ENCODE measurements at regions not wholly inside any gene's neighbourhood (a gene's known extent, or its start where the extent isn't known, plus 50 kb on each side); places are given as distances from the start of the nearest gene placed in this dataset.
"Not testable (repeated sequence)": the region's sequence is repeated elsewhere in the genome, so short reads cannot be mapped to it uniquely, and the experiment has no call there.

GRCh38 chr9:40909821-40910220, 218.7 kb downstream of the FOXD4L6 start:
- no peak for DNase-seq (ENCODE audit: low read depth in 1 of 2, low spot score in 1 of 2)

- DNase-seq (ENCODE audit: low read depth in 1 of 2, low spot score in 1 of 2): not testable (repeated sequence)
Measured at GRCh38 chr9:40909111-40909510, 219.4 kb downstream of the FOXD4L6 start.

- no peak for DNase-seq (ENCODE audit: low read depth in 1 of 2, low spot score in 1 of 2)
Measured at GRCh38 chr9:40907657-40908624, 220.5 kb downstream of the FOXD4L6 start.

- not testable (repeated sequence) for DNase-seq (ENCODE audit: low read depth in 1 of 2, low spot score in 1 of 2)
Measured at GRCh38 chr9:40906879-40907278, 221.6 kb downstream of the FOXD4L6 start.

- not testable (repeated sequence) for DNase-seq (ENCODE audit: low read depth in 1 of 2, low spot score in 1 of 2)
Measured at GRCh38 chr9:40892315-40892714, 236.2 kb downstream of the FOXD4L6 start.

- DNase-seq (ENCODE audit: low read depth in 1 of 2, low spot score in 1 of 2): not testable (repeated sequence)
Measured at GRCh38 chr9:40885858-40886257, 242.6 kb downstream of the FOXD4L6 start.

GRCh38 chr9:40884902-40885490, 243.5 kb downstream of the FOXD4L6 start:
- not testable (repeated sequence) for DNase-seq (ENCODE audit: low read depth in 1 of 2, low spot score in 1 of 2)

- no peak for DNase-seq (ENCODE audit: low read depth in 1 of 2, low spot score in 1 of 2)
Measured at GRCh38 chr9:40884072-40884901, 244.2 kb downstream of the FOXD4L6 start.

GRCh38 chr9:40883423-40884071, 244.9 kb downstream of the FOXD4L6 start:
- not testable (repeated sequence) for DNase-seq (ENCODE audit: low read depth in 1 of 2, low spot score in 1 of 2)

- not testable (repeated sequence) for DNase-seq (ENCODE audit: low read depth in 1 of 2, low spot score in 1 of 2)
Measured at GRCh38 chr9:40873753-40874295, 254.7 kb downstream of the FOXD4L6 start.

GRCh38 chr9:40868437-40868836, 260.0 kb downstream of the FOXD4L6 start:
- DNase-seq (ENCODE audit: low read depth in 1 of 2, low spot score in 1 of 2): not testable (repeated sequence)
